GM23248 (cell line): ENCODE measurements at regions not wholly inside any gene's neighbourhood (a gene's known extent, or its start where the extent isn't known, plus 50 kb on each side); places are given as distances from the start of the nearest gene placed in this dataset.

ENCODE experiments used
- EZH2 ChIP-seq: fragments of 200-600 bp; sonication (generic); IDR thresholded peaks from 2 replicates; pipeline ENCODE4 v1.6.1; 2018; ENCODE audit warnings: antibody characterized with exemption, mild to moderate bottlenecking; ENCODE audit not compliant: insufficient read depth, poor library complexity, severe bottlenecking
- EZH2phosphoT487 ChIP-seq: fragments of 200-600 bp; sonication (generic); IDR thresholded peaks from 2 replicates; pipeline ENCODE4 v1.6.1; 2018; ENCODE audit warnings: antibody characterized with exemption, moderate library complexity, mild to moderate bottlenecking, low read depth; ENCODE audit not compliant: insufficient read depth

- TF ChIP-seq EZH2 (no peak), EZH2phosphoT487 (no peak)
These were observed 715.1 kb upstream of the ACO1 start for GRCh38 chr9:31669311-31669710.
